Endothelial cell of umbilical vein (primary cell): ENCODE measurements at regions not wholly inside any gene's neighbourhood (a gene's known extent, or its start where the extent isn't known, plus 50 kb on each side); places are given as distances from the start of the nearest gene placed in this dataset.

Source experiments
- BruUV-seq: library from RNA; stranded (reverse); fragments of 400-500 nt; replicated peaks from 2 replicates; lab custom pipeline; 2021; lab: Mats Ljungman, UMichigan
- CTCF ChIA-PET: fragments of 300-600, 350-600 bp; sonication (Branson Sonifier 250); formaldehyde crosslinking; loops from one replicate; lab custom pipeline; 2021; ENCODE audit warnings: antibody characterized with exemption, inconsistent platforms; lab: Charles Lee
- POLR2A ChIA-PET: fragments of 300-600, 350-600 bp; sonication (Branson Sonifier 250); formaldehyde crosslinking; loops from one replicate; lab custom pipeline; 2021; ENCODE audit warnings: antibody characterized with exemption, inconsistent platforms; lab: Charles Lee
- DNase-seq: peaks from one replicate; pipeline ENCODE4 v3.0.0-alpha.2; 2011; ENCODE audit warnings: low read depth, low spot score
- FAIRE-seq: peaks from 2 replicates; lab custom pipeline; 2011; peaks lifted over from hg19 to GRCh38; lab: Jason Lieb, UNC
- H2AFZ ChIP-seq: 2 replicates; pipeline ENCODE4 v1.6.0; 2012; ENCODE audit warnings: low read depth, low read length, control low read depth, inconsistent platforms
- H3K27ac ChIP-seq: 2 replicates; pipeline ENCODE4 v1.5.1; 2011; ENCODE audit warnings: low read depth, mild to moderate bottlenecking, control low read depth, low read length, moderate library complexity; ENCODE audit not compliant: insufficient read depth
- H3K27me3 ChIP-seq, 2 experiments: 2 replicates each; pipeline versions ENCODE4 v1.6.0 to v1.6.1; 2011; ENCODE audit warnings: low read length in 2 of 2, mixed read lengths in 1 of 2; ENCODE audit not compliant: control insufficient read depth in 2 of 2, insufficient read depth in 2 of 2
- H3K36me3 ChIP-seq, 2 experiments: 2 replicates in 1 of 2; 3 replicates in 1 of 2; pipeline ENCODE4 v1.5.1; 2011; ENCODE audit warnings: low read length in 2 of 2, mild to moderate bottlenecking in 1 of 2, moderate library complexity in 1 of 2; ENCODE audit not compliant: control insufficient read depth in 2 of 2, insufficient read depth in 2 of 2; ENCODE audit errors: extremely low read depth in 1 of 2
- H3K4me1 ChIP-seq: 3 replicates; pipeline ENCODE4 v1.5.1; 2011; ENCODE audit warnings: mild to moderate bottlenecking, low read length; ENCODE audit not compliant: control insufficient read depth, insufficient read depth; ENCODE audit errors: extremely low read depth
- H3K4me2 ChIP-seq: 2 replicates; pipeline ENCODE4 v1.6.1; 2011; ENCODE audit warnings: low read length, control low read depth, mixed read lengths; ENCODE audit not compliant: insufficient read depth
- H3K4me3 ChIP-seq, 3 experiments: fragments of 200-600 bp in 1 of 3; sonication (generic), shearing (Covaris generic) in 1 of 3; replicated peaks in 1 of 3; 2 replicates each; pipeline ENCODE4 v1.5.1; 2011 to 2016; ENCODE audit warnings: control low read depth in 3 of 3, low read length in 3 of 3, mild to moderate bottlenecking in 2 of 3, inconsistent platforms in 1 of 3, low read depth in 1 of 3, moderate library complexity in 1 of 3; ENCODE audit not compliant: insufficient read depth in 1 of 3
- H3K79me2 ChIP-seq: 2 replicates; pipeline ENCODE4 v1.6.0; 2012; ENCODE audit warnings: low read length, inconsistent platforms; ENCODE audit not compliant: control insufficient read depth, insufficient read depth
- H3K9ac ChIP-seq: replicated peaks from 2 replicates; pipeline ENCODE3; 2011; ENCODE audit warnings: low read length, control low read depth; ENCODE audit not compliant: insufficient read depth; ENCODE audit errors: extremely low read depth
- H3K9me1 ChIP-seq: replicated peaks from 3 replicates; pipeline ENCODE4 v1.6.0; 2011; ENCODE audit warnings: mild to moderate bottlenecking, low read length; ENCODE audit not compliant: control insufficient read depth, insufficient read depth; ENCODE audit errors: extremely low read depth
- H3K9me3 ChIP-seq: replicated peaks from 2 replicates; pipeline ENCODE4 v1.5.1; 2012; ENCODE audit warnings: low read length, inconsistent platforms; ENCODE audit not compliant: control insufficient read depth, insufficient read depth
- H4K20me1 ChIP-seq: replicated peaks from 2 replicates; pipeline ENCODE3; 2011; ENCODE audit warnings: mild to moderate bottlenecking, low read length; ENCODE audit not compliant: control insufficient read depth, insufficient read depth; ENCODE audit errors: extremely low read depth
- CTCF ChIP-seq, 2 donors: IDR thresholded peaks; 1 replicate in 1 of 2; 2 replicates in 1 of 2; pipeline ENCODE4 v1.5.1; 2011; ENCODE audit warnings: low read length in 2 of 2, mild to moderate bottlenecking in 2 of 2, moderate library complexity in 2 of 2, control low read depth in 1 of 2, inconsistent platforms in 1 of 2, low read depth in 1 of 2; ENCODE audit not compliant: insufficient read depth in 1 of 2; ENCODE audit errors: extremely low read depth in 1 of 2
- EZH2 ChIP-seq: IDR thresholded peaks from 2 replicates; pipeline ENCODE4 v1.6.1; 2012; ENCODE audit warnings: borderline replicate concordance, low read depth, mild to moderate bottlenecking, moderate library complexity, low read length, inconsistent platforms; ENCODE audit not compliant: severe bottlenecking
- FOS ChIP-seq: IDR thresholded peaks from 2 replicates; pipeline ENCODE4 v1.6.1; 2011; ENCODE audit warnings: mild to moderate bottlenecking, low read length, moderate library complexity, borderline replicate concordance; ENCODE audit not compliant: insufficient read depth
- GATA2 ChIP-seq: IDR thresholded peaks from 2 replicates; pipeline ENCODE4 v1.7.0; 2011; ENCODE audit warnings: low read depth, mild to moderate bottlenecking, moderate library complexity, mixed read lengths, low read length; ENCODE audit not compliant: insufficient read length, insufficient read depth
- JUN ChIP-seq: IDR thresholded peaks from 2 replicates; pipeline ENCODE4 v1.6.1; 2011; ENCODE audit warnings: borderline replicate concordance, low read depth; ENCODE audit not compliant: insufficient read length, insufficient read depth
- MAX ChIP-seq: IDR thresholded peaks from 2 replicates; pipeline ENCODE4 v1.6.1; 2011; ENCODE audit not compliant: insufficient read depth, insufficient read length
- MYC ChIP-seq: IDR thresholded peaks from one replicate; pipeline ENCODE4 v1.6.1; 2011; ENCODE audit warnings: mild to moderate bottlenecking, low read depth, low read length
- POLR2A ChIP-seq: IDR thresholded peaks from 2 replicates; pipeline ENCODE4 v1.6.1; 2012; ENCODE audit warnings: low read depth, mild to moderate bottlenecking, control low read depth, low read length
- POLR2AphosphoS5 ChIP-seq: IDR thresholded peaks from 2 replicates; pipeline ENCODE4 v1.6.1; 2012; ENCODE audit warnings: low read depth, mild to moderate bottlenecking, control low read depth, low read length, moderate library complexity; ENCODE audit not compliant: insufficient read depth
- dilution Hi-C: fragments of 300-500 bp; cut with MboI; formaldehyde crosslinking; loops from one replicate; pipeline ENCODE4 v1.15.0; 2019; ENCODE audit warnings: low sequenced_read_pairs; ENCODE audit not compliant: extremely low pct_ligation_motif_present
- intact Hi-C: fragments of 100-400 bp; cut with micrococcal nuclease; formaldehyde crosslinking; loops from one replicate; pipeline ENCODE4 v1.10.0; 2022

- H3K9ac ChIP-seq, result no peak overlapping the region
- intact Hi-C loops (no loop called here), dilution Hi-C loops (no loop called here)
- no peak overlapping the region for H3K27ac ChIP-seq
- no TSS peak for BruUV-seq
- no peaks in the 10 kb centered on the region for H3K9me1 ChIP-seq
- no peaks in the 10 kb centered on the region for H3K4me1 ChIP-seq
- H2AFZ ChIP-seq, result no peak overlapping the region
- FAIRE-seq (no peak), DNase-seq (no peak)
- no peaks in the 10 kb centered on the region for H3K36me3 ChIP-seq
- ChIA-PET POLR2A (no interaction called here), CTCF (no interaction called here)
- no peak overlapping the region for H3K4me2 ChIP-seq
- no peaks in the 10 kb centered on the region for H4K20me1 ChIP-seq
- H3K9me3 ChIP-seq, result no peaks in the 10 kb centered on the region
- H3K27me3 ChIP-seq, result no peaks in the 10 kb centered on the region
- H3K4me3 ChIP-seq, result no peak overlapping the region
- TF ChIP-seq GATA2, result no peak
- no peak for TF ChIP-seq POLR2A
- TF ChIP-seq EZH2, result no peak
- TF ChIP-seq JUN, result no peak
- no peak for TF ChIP-seq CTCF (IDR thresholded peaks at IDR 0.05; ENCODE audit: extremely low read depth in 1 of 2, insufficient read depth in 1 of 2, low read depth in 1 of 2, low read length in 2 of 2)
- TF ChIP-seq MAX, result no peak
- no peak for TF ChIP-seq MYC
- no peak for TF ChIP-seq POLR2AphosphoS5
- TF ChIP-seq FOS, result no peak
- H3K79me2 ChIP-seq, result no peaks in the 10 kb centered on the region
Measured at GRCh38 chrX:27251369-27251768, 211.8 kb downstream of the PPP4R3C start.
